Uterus (tissue), 2 donors: ENCODE measurements at regions not wholly inside any gene's neighbourhood (a gene's known extent, or its start where the extent isn't known, plus 50 kb on each side); places are given as distances from the start of the nearest gene placed in this dataset.

Experiments
- POLR2A ChIP-seq, 2 donors: fragments of 450-650 bp; IDR thresholded peaks; one replicate each; pipeline ENCODE4 v1.6.1; 2016; ENCODE audit warnings: antibody characterized with exemption in 2 of 2, mild to moderate bottlenecking in 1 of 2, moderate library complexity in 1 of 2
- TF ChIP-seq, protein P1 (sequence below), 4 experiments: fragments of 200-600 bp in 2 of 4; fragments of 450-650 bp in 2 of 4; sonication (generic) in 2 of 4; IDR thresholded peaks; one replicate each; pipeline ENCODE4 v1.5.1; 2016 to 2019; ENCODE audit warnings: antibody characterized with exemption in 4 of 4, mild to moderate bottlenecking in 2 of 4, moderate library complexity in 1 of 4

DNA sequence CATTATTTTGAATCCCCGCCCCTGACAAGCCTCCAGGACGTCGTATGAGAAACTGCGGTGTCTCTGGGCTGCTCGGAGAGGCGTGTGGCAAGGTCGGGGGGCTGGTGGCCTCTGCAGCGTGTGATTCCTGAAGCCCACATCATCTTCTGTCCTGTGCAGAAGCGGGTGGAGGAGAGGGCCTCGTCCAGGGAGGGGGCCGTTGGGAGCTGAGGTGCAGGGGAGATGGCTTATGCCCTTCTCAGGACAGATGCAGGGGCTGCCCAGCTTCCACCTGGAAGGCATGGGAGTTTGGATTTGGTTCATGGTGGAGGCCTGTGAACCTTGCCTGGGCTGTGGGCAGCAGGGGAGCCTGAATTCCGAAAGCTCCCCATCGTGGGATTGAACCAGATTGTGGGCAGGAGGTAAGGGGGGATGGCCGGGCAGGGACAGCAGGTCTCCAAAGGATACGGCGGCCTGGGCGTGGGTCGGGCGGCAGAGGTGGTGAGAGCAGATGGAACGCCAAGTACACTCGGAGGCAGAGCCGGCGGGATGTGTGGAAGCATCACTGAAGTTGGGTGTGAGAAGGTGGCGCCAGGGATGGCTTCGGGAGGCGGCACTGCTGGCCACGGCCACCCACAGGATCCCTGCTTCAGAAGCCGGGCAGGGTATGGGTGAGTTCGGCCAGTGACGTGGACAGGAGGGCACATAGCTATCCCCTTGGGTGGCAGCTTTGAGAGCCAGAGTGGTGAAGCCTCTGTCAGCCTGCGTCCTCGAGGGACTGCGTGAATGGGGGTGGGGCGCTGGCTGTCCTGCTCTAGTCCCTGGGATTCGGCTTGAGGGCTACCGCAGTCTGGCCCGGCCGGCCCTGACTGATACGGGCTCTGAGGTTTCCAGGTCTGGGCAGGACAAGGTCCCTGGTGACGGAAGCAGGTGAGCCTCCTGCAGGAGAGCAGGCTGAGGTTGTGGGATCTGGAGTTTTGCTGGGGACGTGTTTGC lies 76.3 kb upstream of the ADRA2C start:
- TF ChIP-seq POLR2A (IDR thresholded peaks at IDR 0.05), result no peak
- TF ChIP-seq, protein P1, sequence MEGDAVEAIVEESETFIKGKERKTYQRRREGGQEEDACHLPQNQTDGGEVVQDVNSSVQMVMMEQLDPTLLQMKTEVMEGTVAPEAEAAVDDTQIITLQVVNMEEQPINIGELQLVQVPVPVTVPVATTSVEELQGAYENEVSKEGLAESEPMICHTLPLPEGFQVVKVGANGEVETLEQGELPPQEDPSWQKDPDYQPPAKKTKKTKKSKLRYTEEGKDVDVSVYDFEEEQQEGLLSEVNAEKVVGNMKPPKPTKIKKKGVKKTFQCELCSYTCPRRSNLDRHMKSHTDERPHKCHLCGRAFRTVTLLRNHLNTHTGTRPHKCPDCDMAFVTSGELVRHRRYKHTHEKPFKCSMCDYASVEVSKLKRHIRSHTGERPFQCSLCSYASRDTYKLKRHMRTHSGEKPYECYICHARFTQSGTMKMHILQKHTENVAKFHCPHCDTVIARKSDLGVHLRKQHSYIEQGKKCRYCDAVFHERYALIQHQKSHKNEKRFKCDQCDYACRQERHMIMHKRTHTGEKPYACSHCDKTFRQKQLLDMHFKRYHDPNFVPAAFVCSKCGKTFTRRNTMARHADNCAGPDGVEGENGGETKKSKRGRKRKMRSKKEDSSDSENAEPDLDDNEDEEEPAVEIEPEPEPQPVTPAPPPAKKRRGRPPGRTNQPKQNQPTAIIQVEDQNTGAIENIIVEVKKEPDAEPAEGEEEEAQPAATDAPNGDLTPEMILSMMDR (IDR thresholded peaks at IDR 0.05), result no peak
